ENCODE measurements at regions not wholly inside any gene's neighbourhood (a gene's known extent, or its start where the extent isn't known, plus 50 kb on each side); places are given as distances from the start of the nearest gene placed in this dataset.

DNA sequence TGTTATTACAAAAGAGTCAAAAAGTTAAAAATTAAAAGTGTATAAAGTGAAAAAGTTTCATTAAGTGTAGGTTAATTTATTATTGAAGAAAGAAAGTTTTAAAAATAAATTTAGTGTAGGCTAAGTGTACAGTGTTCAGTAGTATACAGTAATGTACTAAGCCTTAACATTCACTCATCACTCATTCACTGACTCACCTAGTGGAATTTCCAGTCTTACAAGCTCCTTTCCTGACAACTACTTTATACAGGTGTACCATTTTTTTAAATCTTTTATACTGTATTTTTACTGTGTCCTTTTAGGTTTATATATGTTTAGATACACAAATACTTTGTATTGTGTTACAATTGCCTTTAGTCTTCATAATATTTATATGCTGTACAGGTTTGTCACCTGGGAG lies 530.2 kb upstream of the FAM174A start:
- no peak for DNase-seq (ENCODE audit: low spot score in 2 of 2)
- H3K4me1 ChIP-seq = no peaks in the 10 kb centered on the region
- H3K36me3 ChIP-seq = no peaks in the 10 kb centered on the region
- no peak overlapping the region for H3K27ac ChIP-seq
- H3K4me3 ChIP-seq = no peak overlapping the region
- no peaks in the 10 kb centered on the region for H3K27me3 ChIP-seq
- TF ChIP-seq, protein P1, sequence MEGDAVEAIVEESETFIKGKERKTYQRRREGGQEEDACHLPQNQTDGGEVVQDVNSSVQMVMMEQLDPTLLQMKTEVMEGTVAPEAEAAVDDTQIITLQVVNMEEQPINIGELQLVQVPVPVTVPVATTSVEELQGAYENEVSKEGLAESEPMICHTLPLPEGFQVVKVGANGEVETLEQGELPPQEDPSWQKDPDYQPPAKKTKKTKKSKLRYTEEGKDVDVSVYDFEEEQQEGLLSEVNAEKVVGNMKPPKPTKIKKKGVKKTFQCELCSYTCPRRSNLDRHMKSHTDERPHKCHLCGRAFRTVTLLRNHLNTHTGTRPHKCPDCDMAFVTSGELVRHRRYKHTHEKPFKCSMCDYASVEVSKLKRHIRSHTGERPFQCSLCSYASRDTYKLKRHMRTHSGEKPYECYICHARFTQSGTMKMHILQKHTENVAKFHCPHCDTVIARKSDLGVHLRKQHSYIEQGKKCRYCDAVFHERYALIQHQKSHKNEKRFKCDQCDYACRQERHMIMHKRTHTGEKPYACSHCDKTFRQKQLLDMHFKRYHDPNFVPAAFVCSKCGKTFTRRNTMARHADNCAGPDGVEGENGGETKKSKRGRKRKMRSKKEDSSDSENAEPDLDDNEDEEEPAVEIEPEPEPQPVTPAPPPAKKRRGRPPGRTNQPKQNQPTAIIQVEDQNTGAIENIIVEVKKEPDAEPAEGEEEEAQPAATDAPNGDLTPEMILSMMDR (IDR thresholded peaks at IDR 0.05) = no peak
- no peaks in the 10 kb centered on the region for H3K9me3 ChIP-seq
- intact Hi-C loops (cut with DNase I) = no loop called here

DNA sequence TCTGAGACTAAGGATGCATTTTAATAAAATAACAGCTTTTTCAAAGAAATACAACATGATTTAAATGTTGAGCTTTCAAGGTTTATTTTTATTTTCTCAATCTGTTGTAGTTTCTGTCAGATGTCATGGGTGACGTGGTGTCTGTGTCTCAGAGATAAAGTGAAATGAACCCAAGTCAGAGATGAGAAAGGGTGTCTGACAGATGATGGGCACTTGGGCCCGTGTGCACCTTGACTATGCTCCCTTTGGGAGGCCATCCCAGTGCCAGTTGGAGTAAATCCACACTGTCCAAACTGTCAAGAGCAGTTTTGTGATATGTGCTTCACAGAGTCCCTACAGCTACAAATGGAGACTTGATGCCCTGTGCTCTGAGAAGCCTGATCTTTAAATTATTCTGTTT lies 536.9 kb upstream of the FAM174A start:
- intact Hi-C loops (cut with DNase I) = no loop called here
- H3K27me3 ChIP-seq = no peaks in the 10 kb centered on the region
- no peak for DNase-seq (ENCODE audit: low spot score in 2 of 2)
- H3K4me3 ChIP-seq = no peak overlapping the region
- H3K27ac ChIP-seq = no peak overlapping the region
- no peaks in the 10 kb centered on the region for H3K9me3 ChIP-seq
- H3K36me3 ChIP-seq = no peaks in the 10 kb centered on the region
- TF ChIP-seq, protein P1 (IDR thresholded peaks at IDR 0.05) = no peak
- no peaks in the 10 kb centered on the region for H3K4me1 ChIP-seq

DNA sequence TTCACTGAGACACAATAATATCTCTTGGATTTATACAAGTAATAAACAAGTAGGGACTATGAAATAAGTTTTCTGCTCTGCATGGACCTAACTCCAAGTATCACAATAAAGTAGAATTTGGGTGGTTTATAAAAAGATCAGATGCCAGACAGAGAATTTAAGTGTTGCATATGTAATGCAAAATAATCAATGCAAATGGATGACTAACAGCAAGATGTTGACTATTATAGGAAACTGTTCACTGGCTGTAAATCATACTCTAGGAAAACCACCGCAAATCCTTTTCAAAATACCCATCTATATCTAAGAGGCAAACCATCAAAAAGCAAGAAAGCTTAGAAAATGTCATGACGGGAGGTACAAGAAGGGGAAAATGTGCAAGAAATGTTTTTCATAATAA lies 539.8 kb upstream of the FAM174A start:
- no peaks in the 10 kb centered on the region for H3K27me3 ChIP-seq
- DNase-seq (ENCODE audit: low spot score in 2 of 2) = no peak
- TF ChIP-seq, protein P1 (IDR thresholded peaks at IDR 0.05) = no peak
- intact Hi-C loops (cut with DNase I) = no loop called here
- no peak overlapping the region for H3K4me3 ChIP-seq
- no peaks in the 10 kb centered on the region for H3K36me3 ChIP-seq
- no peak overlapping the region for H3K27ac ChIP-seq
- H3K9me3 ChIP-seq = no peaks in the 10 kb centered on the region
- H3K4me1 ChIP-seq = no peaks in the 10 kb centered on the region

DNA sequence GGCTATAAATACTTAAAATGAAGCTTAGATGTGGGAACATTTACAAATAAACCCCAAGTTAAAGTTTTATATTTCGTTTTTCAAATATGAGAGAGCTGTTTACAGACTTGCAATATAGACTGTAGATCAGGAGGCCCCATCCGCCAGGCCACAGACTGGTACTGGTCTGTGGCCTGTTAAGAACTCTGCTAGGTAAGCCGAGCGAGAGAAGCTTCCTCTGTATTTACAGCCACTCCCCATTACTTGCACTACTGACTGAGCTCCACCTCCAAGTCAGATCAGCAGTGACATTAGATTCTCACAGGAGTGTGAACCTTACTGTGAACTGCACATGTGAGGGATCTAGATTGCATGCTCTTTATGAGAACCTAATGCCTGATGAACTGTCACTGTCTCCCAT lies 561.4 kb upstream of the FAM174A start:
- Histone ChIP-seq H3K4me1 (no peaks in the 10 kb centered on the region), H3K4me3 (no peak overlapping the region), H3K36me3 (no peaks in the 10 kb centered on the region), H3K27ac (no peak overlapping the region), H3K9me3 (no peaks in the 10 kb centered on the region), H3K27me3 (no peaks in the 10 kb centered on the region)
- TF ChIP-seq, protein P1 (IDR thresholded peaks at IDR 0.05) = no peak
- DNase-seq (ENCODE audit: low spot score in 2 of 2) = no peak
- intact Hi-C loops (cut with DNase I) = no loop called here

DNA sequence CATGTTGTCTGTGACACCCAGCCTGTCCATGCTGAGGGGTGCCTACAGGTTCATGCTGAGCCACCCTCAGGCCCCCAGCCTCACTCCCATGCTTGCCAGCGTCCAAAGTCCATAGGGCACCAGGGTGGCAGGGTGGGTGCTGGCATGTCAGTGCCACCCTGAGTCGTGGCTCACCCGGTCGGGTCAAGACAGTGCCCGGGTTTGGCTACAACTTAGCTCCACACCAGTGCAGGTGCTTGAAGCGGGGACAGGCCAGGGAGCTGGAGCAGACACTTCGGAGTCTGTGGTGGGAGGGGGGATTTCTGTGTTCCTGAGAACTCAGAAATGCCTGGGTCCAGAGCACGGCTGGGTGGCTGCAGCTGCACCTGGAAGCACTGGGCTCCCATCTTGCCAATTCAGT lies 579.2 kb upstream of the FAM174A start:
- Histone ChIP-seq H3K27ac (no peak overlapping the region), H3K27me3 (no peaks in the 10 kb centered on the region), H3K9me3 (no peaks in the 10 kb centered on the region), H3K36me3 (no peaks in the 10 kb centered on the region), H3K4me1 (no peaks in the 10 kb centered on the region), H3K4me3 (no peak overlapping the region)
- no peak for DNase-seq (ENCODE audit: low spot score in 2 of 2)
- intact Hi-C loops (cut with DNase I) = no loop called here
- TF ChIP-seq, protein P1 (IDR thresholded peaks at IDR 0.05) = no peak

DNA sequence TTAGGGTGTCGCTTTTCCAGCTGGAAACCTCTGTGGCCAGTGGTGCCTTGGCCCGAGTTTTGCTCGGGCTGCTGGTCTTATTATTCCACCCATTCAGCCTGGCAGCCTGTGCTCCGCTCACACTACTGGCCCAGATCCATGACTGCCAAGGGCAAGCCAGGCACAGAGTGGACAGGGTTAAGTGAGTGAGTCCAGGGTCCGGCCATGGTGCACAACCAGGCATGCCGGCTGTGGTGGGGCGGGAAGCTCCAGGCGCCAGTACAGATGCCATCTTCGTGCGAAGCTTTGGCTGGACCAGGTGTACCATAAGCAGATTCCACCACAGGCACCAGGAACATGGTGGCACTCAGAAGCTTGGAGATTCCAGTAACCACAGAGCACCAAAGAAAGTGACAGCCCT lies 580.2 kb upstream of the FAM174A start:
- TF ChIP-seq, protein P1 (IDR thresholded peaks at IDR 0.05) = no peak
- Histone ChIP-seq H3K4me3 (no peak overlapping the region), H3K4me1 (no peaks in the 10 kb centered on the region), H3K27ac (no peak overlapping the region), H3K9me3 (no peaks in the 10 kb centered on the region), H3K27me3 (no peaks in the 10 kb centered on the region), H3K36me3 (no peaks in the 10 kb centered on the region)
- DNase-seq (ENCODE audit: low spot score in 2 of 2) = no peak
- intact Hi-C loops (cut with DNase I) = no loop called here

Data from ascending aorta (tissue), 2 donors.